ENCODE measurements at regions not wholly inside any gene's neighbourhood (a gene's known extent, or its start where the extent isn't known, plus 50 kb on each side); places are given as distances from the start of the nearest gene placed in this dataset.

DNA sequence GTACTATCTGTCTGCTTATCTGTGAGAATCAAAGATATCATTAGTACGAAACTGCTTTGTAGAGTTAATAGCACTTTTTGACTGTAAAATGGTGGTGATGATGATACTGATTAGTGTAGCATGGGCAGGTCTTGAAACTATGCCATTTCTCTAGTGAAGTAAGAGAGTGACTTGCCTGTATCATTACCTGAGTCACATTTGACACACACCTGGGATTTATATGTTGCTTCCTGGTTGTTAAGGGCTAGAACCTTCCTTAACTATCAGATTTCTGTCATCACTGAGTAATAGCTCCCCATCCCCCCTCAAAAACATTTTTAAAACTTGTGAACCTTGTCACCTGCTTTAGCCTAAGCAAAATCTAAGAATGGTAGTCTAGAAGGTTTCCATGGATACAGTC, 135.6 kb upstream of the RORB start (continued):
- TF ChIP-seq, protein P1, sequence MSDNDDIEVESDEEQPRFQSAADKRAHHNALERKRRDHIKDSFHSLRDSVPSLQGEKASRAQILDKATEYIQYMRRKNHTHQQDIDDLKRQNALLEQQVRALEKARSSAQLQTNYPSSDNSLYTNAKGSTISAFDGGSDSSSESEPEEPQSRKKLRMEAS (IDR thresholded peaks at IDR 0.05; ENCODE audit: low read depth) = no peak
- TF ChIP-seq GATA2 (CRISPR knock-in tag; IDR thresholded peaks at IDR 0.05) (no peak), MEF2A (IDR thresholded peaks at IDR 0.05; ENCODE audit: borderline replicate concordance, low read depth) (no peak)
- TF ChIP-seq, protein P2, sequence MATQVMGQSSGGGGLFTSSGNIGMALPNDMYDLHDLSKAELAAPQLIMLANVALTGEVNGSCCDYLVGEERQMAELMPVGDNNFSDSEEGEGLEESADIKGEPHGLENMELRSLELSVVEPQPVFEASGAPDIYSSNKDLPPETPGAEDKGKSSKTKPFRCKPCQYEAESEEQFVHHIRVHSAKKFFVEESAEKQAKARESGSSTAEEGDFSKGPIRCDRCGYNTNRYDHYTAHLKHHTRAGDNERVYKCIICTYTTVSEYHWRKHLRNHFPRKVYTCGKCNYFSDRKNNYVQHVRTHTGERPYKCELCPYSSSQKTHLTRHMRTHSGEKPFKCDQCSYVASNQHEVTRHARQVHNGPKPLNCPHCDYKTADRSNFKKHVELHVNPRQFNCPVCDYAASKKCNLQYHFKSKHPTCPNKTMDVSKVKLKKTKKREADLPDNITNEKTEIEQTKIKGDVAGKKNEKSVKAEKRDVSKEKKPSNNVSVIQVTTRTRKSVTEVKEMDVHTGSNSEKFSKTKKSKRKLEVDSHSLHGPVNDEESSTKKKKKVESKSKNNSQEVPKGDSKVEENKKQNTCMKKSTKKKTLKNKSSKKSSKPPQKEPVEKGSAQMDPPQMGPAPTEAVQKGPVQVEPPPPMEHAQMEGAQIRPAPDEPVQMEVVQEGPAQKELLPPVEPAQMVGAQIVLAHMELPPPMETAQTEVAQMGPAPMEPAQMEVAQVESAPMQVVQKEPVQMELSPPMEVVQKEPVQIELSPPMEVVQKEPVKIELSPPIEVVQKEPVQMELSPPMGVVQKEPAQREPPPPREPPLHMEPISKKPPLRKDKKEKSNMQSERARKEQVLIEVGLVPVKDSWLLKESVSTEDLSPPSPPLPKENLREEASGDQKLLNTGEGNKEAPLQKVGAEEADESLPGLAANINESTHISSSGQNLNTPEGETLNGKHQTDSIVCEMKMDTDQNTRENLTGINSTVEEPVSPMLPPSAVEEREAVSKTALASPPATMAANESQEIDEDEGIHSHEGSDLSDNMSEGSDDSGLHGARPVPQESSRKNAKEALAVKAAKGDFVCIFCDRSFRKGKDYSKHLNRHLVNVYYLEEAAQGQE (IDR thresholded peaks at IDR 0.05; ENCODE audit: low read depth, low read length) = no peak
- TF ChIP-seq, protein P3, sequence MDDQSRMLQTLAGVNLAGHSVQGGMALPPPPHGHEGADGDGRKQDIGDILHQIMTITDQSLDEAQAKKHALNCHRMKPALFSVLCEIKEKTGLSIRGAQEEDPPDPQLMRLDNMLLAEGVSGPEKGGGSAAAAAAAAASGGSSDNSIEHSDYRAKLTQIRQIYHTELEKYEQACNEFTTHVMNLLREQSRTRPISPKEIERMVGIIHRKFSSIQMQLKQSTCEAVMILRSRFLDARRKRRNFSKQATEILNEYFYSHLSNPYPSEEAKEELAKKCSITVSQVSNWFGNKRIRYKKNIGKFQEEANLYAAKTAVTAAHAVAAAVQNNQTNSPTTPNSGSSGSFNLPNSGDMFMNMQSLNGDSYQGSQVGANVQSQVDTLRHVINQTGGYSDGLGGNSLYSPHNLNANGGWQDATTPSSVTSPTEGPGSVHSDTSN (IDR thresholded peaks at IDR 0.05) = no peak

DNA sequence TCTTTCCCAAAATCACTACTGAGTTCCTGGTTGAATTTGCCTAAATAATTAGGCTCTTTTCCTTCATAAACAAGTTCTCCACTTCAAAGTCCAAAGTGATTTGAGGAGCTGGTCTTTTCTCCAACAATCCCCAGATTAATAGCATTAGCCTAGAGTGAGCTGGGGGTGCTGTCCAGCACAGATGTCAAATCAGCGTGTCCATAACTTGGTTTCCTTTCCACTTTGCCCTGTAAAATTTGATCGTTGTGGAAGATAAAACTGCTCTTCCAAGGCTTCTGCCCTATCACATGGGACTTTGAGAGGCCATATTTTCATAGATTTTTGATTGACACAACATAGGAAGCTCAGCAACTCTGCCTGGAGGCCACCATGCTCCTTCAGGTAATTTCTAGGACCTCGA, 134.7 kb upstream of the RORB start:
- ChIA-PET CTCF (no interaction called here), POLR2A (no interaction called here)
- no peak overlapping the region for H3K4me2 ChIP-seq
- 31% methylated on average over 3 of the region's 3 CpGs for WGBS (ENCODE audit: low lambda C conversion rate)
- H3K9ac ChIP-seq = no peak overlapping the region
- no peaks in the 10 kb centered on the region for H3K36me3 ChIP-seq (replicated peaks in 1 of 2; ENCODE audit: control insufficient read depth in 1 of 2, insufficient read depth in 2 of 2, low read length in 1 of 2)
- H3K4me1 ChIP-seq (ENCODE audit: control insufficient read depth in 1 of 2, insufficient read depth in 2 of 2, low read depth in 1 of 2, low read length in 1 of 2) = peaks cover 0 to 7% of the 10 kb centered on the region in 2 experiments; a peak in 2 of 4 replicates
- H2AFZ ChIP-seq (ENCODE audit: low read depth) = no peak overlapping the region
- no peaks in the 10 kb centered on the region for H3F3A ChIP-seq (replicated peaks; ENCODE audit: insufficient read depth)
- H3K27ac ChIP-seq (ENCODE audit: low read depth in 2 of 2, low read length in 1 of 2) = no peak overlapping the region
- H3K9me2 ChIP-seq = no peaks in the 10 kb centered on the region
- H3K9me3 ChIP-seq = no peaks in the 10 kb centered on the region
- no peaks in the 10 kb centered on the region for H3K27me3 ChIP-seq (ENCODE audit: insufficient read depth)
- no peak for DNase-seq
- TF ChIP-seq NFIC (IDR thresholded peaks at IDR 0.05; ENCODE audit: borderline replicate concordance) = no peak
- TF ChIP-seq, protein P2 (IDR thresholded peaks at IDR 0.05; ENCODE audit: low read depth, low read length) = no peak
- TF ChIP-seq RFX5 (IDR thresholded peaks at IDR 0.05; ENCODE audit: low read length) = no peak
- no peak for TF ChIP-seq POLR2AphosphoS5 (IDR thresholded peaks at IDR 0.05; ENCODE audit: low read depth, low read length)
- TF ChIP-seq EP300 (IDR thresholded peaks at IDR 0.05; ENCODE audit: borderline replicate concordance in 1 of 2, low read depth in 1 of 2, low read length in 1 of 2) = no peak
- no peak for TF ChIP-seq GABPA (IDR thresholded peaks at IDR 0.05; ENCODE audit: low read depth)
- no peak for TF ChIP-seq YY1 (IDR thresholded peaks at IDR 0.05; ENCODE audit: low read depth)
- no peak for TF ChIP-seq CHD2 (IDR thresholded peaks at IDR 0.05; ENCODE audit: low read length, partially characterized antibody)
- no peak for TF ChIP-seq FOXJ3 (CRISPR knock-in tag; IDR thresholded peaks at IDR 0.05)
- H4K20me1 ChIP-seq (ENCODE audit: insufficient read depth) = no peaks in the 10 kb centered on the region
- no peaks in the 10 kb centered on the region for H3K79me2 ChIP-seq (ENCODE audit: insufficient read depth)
- H3K4me3 ChIP-seq (ENCODE audit: low read depth in 2 of 2, low read length in 1 of 2) = no peak overlapping the region

All from SK-N-SH (cell line).